ENCODE measurements at regions not wholly inside any gene's neighbourhood (a gene's known extent, or its start where the extent isn't known, plus 50 kb on each side); places are given as distances from the start of the nearest gene placed in this dataset.

DNA sequence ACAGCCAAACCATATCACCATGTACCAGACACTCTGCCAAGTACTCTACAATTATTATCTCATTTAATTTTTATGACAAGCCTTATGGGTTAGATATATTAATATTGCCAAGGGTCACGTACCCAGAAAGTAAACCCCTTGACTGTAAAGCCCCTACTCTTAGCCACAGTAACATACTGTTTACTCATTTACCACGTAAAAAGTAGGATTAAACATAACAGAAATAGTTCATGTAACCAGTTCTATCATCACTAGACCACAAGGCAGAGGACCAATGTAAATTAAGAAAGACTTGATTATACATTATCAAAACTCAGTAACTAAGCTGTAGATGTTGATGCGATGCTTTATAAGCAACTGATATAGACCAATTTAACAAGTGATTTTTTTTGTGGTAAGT lies 101.5 kb upstream of the CNTNAP4 start:
- Histone ChIP-seq H3K4me1 (no peaks in the 10 kb centered on the region), H3K4me3 (no peak overlapping the region), H3K27ac (no peak overlapping the region), H3K4me2 (no peak overlapping the region), H3K9me3 (no peaks in the 10 kb centered on the region)
- 9% methylated on average over 3 of the region's 3 CpGs for WGBS (ENCODE audit: missing lambda C conversion rate)
- ATAC-seq (no peak), DNase-seq (ENCODE audit: low read depth in 1 of 2, low spot score in 1 of 2) (no peak), FAIRE-seq (no peak)
- ChIA-PET CTCF (no interaction called here), POLR2A (no interaction called here)
- TF ChIP-seq, protein P1, sequence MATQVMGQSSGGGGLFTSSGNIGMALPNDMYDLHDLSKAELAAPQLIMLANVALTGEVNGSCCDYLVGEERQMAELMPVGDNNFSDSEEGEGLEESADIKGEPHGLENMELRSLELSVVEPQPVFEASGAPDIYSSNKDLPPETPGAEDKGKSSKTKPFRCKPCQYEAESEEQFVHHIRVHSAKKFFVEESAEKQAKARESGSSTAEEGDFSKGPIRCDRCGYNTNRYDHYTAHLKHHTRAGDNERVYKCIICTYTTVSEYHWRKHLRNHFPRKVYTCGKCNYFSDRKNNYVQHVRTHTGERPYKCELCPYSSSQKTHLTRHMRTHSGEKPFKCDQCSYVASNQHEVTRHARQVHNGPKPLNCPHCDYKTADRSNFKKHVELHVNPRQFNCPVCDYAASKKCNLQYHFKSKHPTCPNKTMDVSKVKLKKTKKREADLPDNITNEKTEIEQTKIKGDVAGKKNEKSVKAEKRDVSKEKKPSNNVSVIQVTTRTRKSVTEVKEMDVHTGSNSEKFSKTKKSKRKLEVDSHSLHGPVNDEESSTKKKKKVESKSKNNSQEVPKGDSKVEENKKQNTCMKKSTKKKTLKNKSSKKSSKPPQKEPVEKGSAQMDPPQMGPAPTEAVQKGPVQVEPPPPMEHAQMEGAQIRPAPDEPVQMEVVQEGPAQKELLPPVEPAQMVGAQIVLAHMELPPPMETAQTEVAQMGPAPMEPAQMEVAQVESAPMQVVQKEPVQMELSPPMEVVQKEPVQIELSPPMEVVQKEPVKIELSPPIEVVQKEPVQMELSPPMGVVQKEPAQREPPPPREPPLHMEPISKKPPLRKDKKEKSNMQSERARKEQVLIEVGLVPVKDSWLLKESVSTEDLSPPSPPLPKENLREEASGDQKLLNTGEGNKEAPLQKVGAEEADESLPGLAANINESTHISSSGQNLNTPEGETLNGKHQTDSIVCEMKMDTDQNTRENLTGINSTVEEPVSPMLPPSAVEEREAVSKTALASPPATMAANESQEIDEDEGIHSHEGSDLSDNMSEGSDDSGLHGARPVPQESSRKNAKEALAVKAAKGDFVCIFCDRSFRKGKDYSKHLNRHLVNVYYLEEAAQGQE (IDR thresholded peaks at IDR 0.05), result no peak
- no peak for TF ChIP-seq FOSL2 (IDR thresholded peaks at IDR 0.05)
- no peak for TF ChIP-seq FOSL2 (CRISPR knock-in tag; IDR thresholded peaks at IDR 0.05)
- TF ChIP-seq EHF (CRISPR knock-in tag; IDR thresholded peaks at IDR 0.05), result no peak
- TF ChIP-seq ESRRA (IDR thresholded peaks at IDR 0.05; ENCODE audit: borderline replicate concordance, low read length), result no peak
- no peak for TF ChIP-seq NFE2L2 (conservative IDR thresholded peaks at IDR 0.05; ENCODE audit: low read length)
- no peak for TF ChIP-seq HOXB5 (CRISPR knock-in tag; IDR thresholded peaks at IDR 0.05)
- no peak for TF ChIP-seq RNF2 (IDR thresholded peaks at IDR 0.05; ENCODE audit: borderline replicate concordance, low read depth)
- no peak for TF ChIP-seq RFX5 (IDR thresholded peaks at IDR 0.05)
- no peak for TF ChIP-seq RCOR1 (IDR thresholded peaks at IDR 0.05; ENCODE audit: low read depth, low read length)
- no peak for TF ChIP-seq MAX (IDR thresholded peaks at IDR 0.05)
- no peak for TF ChIP-seq NR3C1 (IDR thresholded peaks at IDR 0.05)
- TF ChIP-seq, protein P2, sequence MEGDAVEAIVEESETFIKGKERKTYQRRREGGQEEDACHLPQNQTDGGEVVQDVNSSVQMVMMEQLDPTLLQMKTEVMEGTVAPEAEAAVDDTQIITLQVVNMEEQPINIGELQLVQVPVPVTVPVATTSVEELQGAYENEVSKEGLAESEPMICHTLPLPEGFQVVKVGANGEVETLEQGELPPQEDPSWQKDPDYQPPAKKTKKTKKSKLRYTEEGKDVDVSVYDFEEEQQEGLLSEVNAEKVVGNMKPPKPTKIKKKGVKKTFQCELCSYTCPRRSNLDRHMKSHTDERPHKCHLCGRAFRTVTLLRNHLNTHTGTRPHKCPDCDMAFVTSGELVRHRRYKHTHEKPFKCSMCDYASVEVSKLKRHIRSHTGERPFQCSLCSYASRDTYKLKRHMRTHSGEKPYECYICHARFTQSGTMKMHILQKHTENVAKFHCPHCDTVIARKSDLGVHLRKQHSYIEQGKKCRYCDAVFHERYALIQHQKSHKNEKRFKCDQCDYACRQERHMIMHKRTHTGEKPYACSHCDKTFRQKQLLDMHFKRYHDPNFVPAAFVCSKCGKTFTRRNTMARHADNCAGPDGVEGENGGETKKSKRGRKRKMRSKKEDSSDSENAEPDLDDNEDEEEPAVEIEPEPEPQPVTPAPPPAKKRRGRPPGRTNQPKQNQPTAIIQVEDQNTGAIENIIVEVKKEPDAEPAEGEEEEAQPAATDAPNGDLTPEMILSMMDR (IDR thresholded peaks at IDR 0.05), result no peak
- no peak for TF ChIP-seq CBX2 (IDR thresholded peaks at IDR 0.05; ENCODE audit: borderline replicate concordance, low read depth)
- no peak for TF ChIP-seq ZFP36 (IDR thresholded peaks at IDR 0.05; ENCODE audit: borderline replicate concordance, partially characterized antibody)

GRCh38 chr16:76176153-76176552 lies 101.0 kb upstream of the CNTNAP4 start:
- ATAC-seq (no peak), DNase-seq (ENCODE audit: low read depth in 1 of 2, low spot score in 1 of 2) (no peak), FAIRE-seq (no peak)
- 6% methylated on average over 4 of the region's 4 CpGs for WGBS (ENCODE audit: missing lambda C conversion rate)
- Histone ChIP-seq H3K9me3 (no peaks in the 10 kb centered on the region), H3K4me2 (no peak overlapping the region), H3K27ac (no peak overlapping the region), H3K4me1 (no peaks in the 10 kb centered on the region), H3K4me3 (no peak overlapping the region)
- CTCF ChIA-PET, result no interaction called here
- TF ChIP-seq RCOR1 (IDR thresholded peaks at IDR 0.05; ENCODE audit: low read depth, low read length) (no peak), MYC (IDR thresholded peaks at IDR 0.05; ENCODE audit: borderline replicate concordance, low read length) (no peak)
- TF ChIP-seq, protein P3, sequence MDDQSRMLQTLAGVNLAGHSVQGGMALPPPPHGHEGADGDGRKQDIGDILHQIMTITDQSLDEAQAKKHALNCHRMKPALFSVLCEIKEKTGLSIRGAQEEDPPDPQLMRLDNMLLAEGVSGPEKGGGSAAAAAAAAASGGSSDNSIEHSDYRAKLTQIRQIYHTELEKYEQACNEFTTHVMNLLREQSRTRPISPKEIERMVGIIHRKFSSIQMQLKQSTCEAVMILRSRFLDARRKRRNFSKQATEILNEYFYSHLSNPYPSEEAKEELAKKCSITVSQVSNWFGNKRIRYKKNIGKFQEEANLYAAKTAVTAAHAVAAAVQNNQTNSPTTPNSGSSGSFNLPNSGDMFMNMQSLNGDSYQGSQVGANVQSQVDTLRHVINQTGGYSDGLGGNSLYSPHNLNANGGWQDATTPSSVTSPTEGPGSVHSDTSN (IDR thresholded peaks at IDR 0.05), result no peak
- POLR2A ChIA-PET, result no interaction called here

DNA sequence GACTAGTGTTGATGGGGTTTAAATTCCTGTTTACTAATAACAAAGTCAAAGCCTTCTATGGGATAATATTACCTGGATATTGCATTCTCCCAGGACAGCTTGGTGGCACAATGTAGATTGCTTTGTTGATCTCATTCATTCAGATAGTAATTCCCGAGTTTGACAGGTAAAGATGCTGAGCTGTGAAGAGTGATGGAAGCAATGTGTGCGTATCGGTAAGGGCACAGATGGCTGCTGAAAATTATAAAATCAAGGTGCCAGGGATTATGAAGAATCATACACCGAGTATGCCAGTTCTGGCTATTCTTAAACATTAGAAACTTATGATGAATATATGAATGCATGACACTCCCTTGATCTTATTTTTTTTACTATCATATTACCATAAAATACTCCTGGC lies 100.6 kb upstream of the CNTNAP4 start:
- ATAC-seq, result no peak
- CTCF ChIA-PET, result no interaction called here

More for the DNA sequence above, 100.6 kb upstream of the CNTNAP4 start:
- TF ChIP-seq GATA3 (IDR thresholded peaks at IDR 0.05; ENCODE audit: borderline replicate concordance) (no peak), FOSB (CRISPR knock-in tag; IDR thresholded peaks at IDR 0.05) (no peak), CBX2 (IDR thresholded peaks at IDR 0.05; ENCODE audit: borderline replicate concordance, low read depth) (no peak), ZSCAN20 (CRISPR knock-in tag; IDR thresholded peaks at IDR 0.05) (no peak), FOXS1 (CRISPR knock-in tag; IDR thresholded peaks at IDR 0.05) (no peak), MYC (IDR thresholded peaks at IDR 0.05; ENCODE audit: borderline replicate concordance, low read length) (no peak), ESRRA (IDR thresholded peaks at IDR 0.05; ENCODE audit: borderline replicate concordance, low read length) (no peak), JUNB (IDR thresholded peaks at IDR 0.05) (no peak), MAZ (IDR thresholded peaks at IDR 0.05; ENCODE audit: borderline replicate concordance, low read depth, low read length) (no peak), HEYL (CRISPR knock-in tag; IDR thresholded peaks at IDR 0.05) (no peak)
- TF ChIP-seq, protein P4, sequence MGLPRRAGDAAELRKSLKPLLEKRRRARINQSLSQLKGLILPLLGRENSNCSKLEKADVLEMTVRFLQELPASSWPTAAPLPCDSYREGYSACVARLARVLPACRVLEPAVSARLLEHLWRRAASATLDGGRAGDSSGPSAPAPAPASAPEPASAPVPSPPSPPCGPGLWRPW (IDR thresholded peaks at IDR 0.05), result no peak
- Histone ChIP-seq H3K4me2 (no peak overlapping the region), H3K4me3 (no peak overlapping the region), H3K9me3 (no peaks in the 10 kb centered on the region), H3K4me1 (no peaks in the 10 kb centered on the region), H3K27ac (no peak overlapping the region)
- POLR2A ChIA-PET, result no interaction called here
- FAIRE-seq (no peak), DNase-seq (ENCODE audit: low read depth in 1 of 2, low spot score in 1 of 2) (no peak)
- 45% methylated on average over 4 of the region's 4 CpGs for WGBS (ENCODE audit: missing lambda C conversion rate)
